Smooth muscle cell (in vitro differentiated cells): ENCODE measurements at regions not wholly inside any gene's neighbourhood (a gene's known extent, or its start where the extent isn't known, plus 50 kb on each side); places are given as distances from the start of the nearest gene placed in this dataset.
"Not testable (repeated sequence)": the region's sequence is repeated elsewhere in the genome, so short reads cannot be mapped to it uniquely, and the experiment has no call there.

Source experiments
- DNase-seq: peaks from one replicate; lab custom pipeline; 2025; ENCODE audit not compliant: unreplicated experiment; lab: John Stamatoyannopoulos, UW
- H2AFZ ChIP-seq: fragments of 200-600 bp; sonication (generic); 2 replicates; pipeline ENCODE4 v1.6.0; 2016; ENCODE audit warnings: antibody characterized with exemption, low read depth, mild to moderate bottlenecking
- H3F3A ChIP-seq: fragments of 200-600 bp; sonication (generic); 2 replicates; pipeline ENCODE4 v1.6.0; 2017; ENCODE audit warnings: antibody characterized with exemption, low read depth
- H3K27ac ChIP-seq: fragments of 200-600 bp; sonication (generic); 2 replicates; pipeline ENCODE4 v1.5.1; 2016; ENCODE audit warnings: low read depth, mild to moderate bottlenecking
- H3K27me3 ChIP-seq: fragments of 200-600 bp; sonication (generic); 2 replicates; pipeline ENCODE4 v1.6.1; 2016; ENCODE audit warnings: low read depth, mild to moderate bottlenecking
- H3K36me3 ChIP-seq: fragments of 200-600 bp; sonication (generic); 2 replicates; pipeline ENCODE4 v1.5.1; 2016; ENCODE audit warnings: low read depth
- H3K4me1 ChIP-seq: fragments of 200-600 bp; sonication (generic); 2 replicates; pipeline ENCODE4 v1.5.1; 2016; ENCODE audit warnings: low read depth
- H3K4me2 ChIP-seq: fragments of 200-600 bp; sonication (generic); 2 replicates; pipeline ENCODE4 v1.6.0; 2016; ENCODE audit warnings: mild to moderate bottlenecking
- H3K4me3 ChIP-seq: fragments of 200-600 bp; sonication (generic); 2 replicates; pipeline ENCODE4 v1.5.1; 2016; ENCODE audit warnings: mild to moderate bottlenecking
- H3K79me2 ChIP-seq: fragments of 200-600 bp; sonication (generic); 2 replicates; pipeline ENCODE4 v1.6.0; 2016; ENCODE audit warnings: low read depth, mild to moderate bottlenecking
- H3K9ac ChIP-seq: fragments of 200-600 bp; sonication (generic); 2 replicates; pipeline ENCODE4 v1.6.0; 2016; ENCODE audit warnings: low read depth
- H3K9me3 ChIP-seq: fragments of 200-600 bp; sonication (generic); replicated peaks from 2 replicates; pipeline ENCODE4 v1.5.1; 2016; ENCODE audit warnings: low read depth
- H4K20me1 ChIP-seq: fragments of 200-600 bp; sonication (generic); 2 replicates; pipeline ENCODE4 v1.6.0; 2016; ENCODE audit warnings: low read depth
- WGBS: methylation state at CpG from one replicate; pipeline ENCODE4 v1.1.7; 2016; ENCODE audit warnings: low lambda C conversion rate; 5-methylcytosine and 5-hydroxymethylcytosine counted together
- TF ChIP-seq, protein P1 (sequence below): fragments of 200-600 bp; sonication (generic); IDR thresholded peaks from 2 replicates; pipeline ENCODE4 v1.5.1; 2017; ENCODE audit warnings: borderline replicate concordance, mild to moderate bottlenecking, antibody characterized with exemption; ENCODE audit not compliant: insufficient read depth, poor library complexity, severe bottlenecking

DNA sequence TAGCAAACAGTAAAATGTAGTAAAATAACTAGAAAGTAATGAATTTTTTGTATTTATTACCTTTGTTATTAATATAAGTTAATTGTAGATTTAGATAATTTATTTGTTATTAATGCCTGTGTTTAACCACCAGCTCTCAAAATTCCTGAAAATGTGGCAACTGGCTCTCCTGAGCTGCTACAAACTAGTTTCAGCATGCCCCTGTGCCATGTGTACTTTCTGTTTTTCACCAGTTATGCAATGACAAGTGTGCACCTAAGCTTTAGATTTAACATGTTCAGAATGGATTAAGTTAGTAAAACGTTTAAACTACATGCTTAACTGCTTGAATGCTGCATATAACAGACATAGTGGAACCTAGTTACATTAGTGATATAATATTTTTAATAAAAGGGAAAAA is 88.1 kb downstream of the POSTN start:
- Histone ChIP-seq H3K36me3 (no peaks in the 10 kb centered on the region), H3K4me1 (no peaks in the 10 kb centered on the region), H3K9me3 (no peaks in the 10 kb centered on the region), H3K4me2 (no peak overlapping the region), H3K9ac (no peak overlapping the region), H3K27me3 (no peaks in the 10 kb centered on the region), H3F3A (no peaks in the 10 kb centered on the region), H3K27ac (no peak overlapping the region), H3K79me2 (no peaks in the 10 kb centered on the region), H4K20me1 (no peaks in the 10 kb centered on the region), H3K4me3 (no peak overlapping the region), H2AFZ (no peak overlapping the region)
- TF ChIP-seq, protein P1, sequence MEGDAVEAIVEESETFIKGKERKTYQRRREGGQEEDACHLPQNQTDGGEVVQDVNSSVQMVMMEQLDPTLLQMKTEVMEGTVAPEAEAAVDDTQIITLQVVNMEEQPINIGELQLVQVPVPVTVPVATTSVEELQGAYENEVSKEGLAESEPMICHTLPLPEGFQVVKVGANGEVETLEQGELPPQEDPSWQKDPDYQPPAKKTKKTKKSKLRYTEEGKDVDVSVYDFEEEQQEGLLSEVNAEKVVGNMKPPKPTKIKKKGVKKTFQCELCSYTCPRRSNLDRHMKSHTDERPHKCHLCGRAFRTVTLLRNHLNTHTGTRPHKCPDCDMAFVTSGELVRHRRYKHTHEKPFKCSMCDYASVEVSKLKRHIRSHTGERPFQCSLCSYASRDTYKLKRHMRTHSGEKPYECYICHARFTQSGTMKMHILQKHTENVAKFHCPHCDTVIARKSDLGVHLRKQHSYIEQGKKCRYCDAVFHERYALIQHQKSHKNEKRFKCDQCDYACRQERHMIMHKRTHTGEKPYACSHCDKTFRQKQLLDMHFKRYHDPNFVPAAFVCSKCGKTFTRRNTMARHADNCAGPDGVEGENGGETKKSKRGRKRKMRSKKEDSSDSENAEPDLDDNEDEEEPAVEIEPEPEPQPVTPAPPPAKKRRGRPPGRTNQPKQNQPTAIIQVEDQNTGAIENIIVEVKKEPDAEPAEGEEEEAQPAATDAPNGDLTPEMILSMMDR: no peak
- no peak for DNase-seq
- 69% methylated on average over 1 of the region's 1 CpG for WGBS

DNA sequence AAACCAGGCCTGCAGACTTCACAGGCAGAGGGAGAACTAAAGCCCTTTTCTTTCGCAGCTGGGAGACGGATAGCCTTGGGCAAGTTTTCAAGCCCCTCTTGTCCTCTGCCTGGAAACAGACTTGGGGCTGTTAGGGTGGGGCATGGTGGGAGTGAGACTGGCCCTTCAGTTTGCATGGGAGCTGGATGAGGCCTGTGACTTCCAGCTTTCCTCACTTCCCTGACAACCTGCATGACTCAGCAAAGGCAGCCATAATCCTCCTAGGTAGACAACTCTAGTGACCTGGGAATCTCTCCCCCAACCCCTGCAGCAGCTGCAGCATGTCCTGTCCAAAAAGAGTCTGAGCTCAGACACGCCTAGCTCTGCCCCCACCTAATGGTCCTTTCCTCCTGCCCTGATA is 93.0 kb downstream of the POSTN start:
- no peak overlapping the region for H2AFZ ChIP-seq
- H3K4me3 ChIP-seq: no peak overlapping the region
- TF ChIP-seq, protein P1: no peak
- no peak overlapping the region for H3K27ac ChIP-seq
- 100% methylated on average over 3 of the region's 3 CpGs for WGBS
- H3K79me2 ChIP-seq: no peaks in the 10 kb centered on the region
- no peaks in the 10 kb centered on the region for H3K36me3 ChIP-seq
- no peaks in the 10 kb centered on the region for H4K20me1 ChIP-seq
- H3K9me3 ChIP-seq: no peaks in the 10 kb centered on the region
- DNase-seq: no peak
- no peaks in the 10 kb centered on the region for H3F3A ChIP-seq
- H3K27me3 ChIP-seq: no peaks in the 10 kb centered on the region
- H3K4me1 ChIP-seq: no peaks in the 10 kb centered on the region
- H3K4me2 ChIP-seq: no peak overlapping the region
- no peak overlapping the region for H3K9ac ChIP-seq

DNA sequence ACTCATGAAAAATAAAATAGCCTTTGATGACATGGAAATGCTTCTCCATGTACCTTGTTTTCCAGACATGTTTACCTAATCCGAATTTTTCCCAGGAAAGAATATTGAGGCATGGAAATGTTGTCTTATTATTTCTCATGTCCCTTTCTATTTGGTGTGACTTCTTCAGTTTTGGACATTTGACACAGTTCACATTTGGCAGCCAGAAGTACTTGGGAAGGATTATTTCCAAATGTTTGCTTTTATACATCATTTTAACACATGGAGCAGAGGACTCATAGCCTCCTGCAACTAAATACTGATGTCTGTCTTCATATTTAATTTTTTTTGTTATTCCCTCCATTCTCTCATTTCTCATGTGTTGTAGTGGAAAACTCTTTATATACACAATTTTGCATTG is 94.3 kb downstream of the POSTN start:
- Histone ChIP-seq H3K4me2 (no peak overlapping the region), H3K4me1 (no peaks in the 10 kb centered on the region), H3K27ac (no peak overlapping the region), H3K4me3 (no peak overlapping the region), H3K36me3 (no peaks in the 10 kb centered on the region), H3K27me3 (no peaks in the 10 kb centered on the region), H3K9me3 (no peaks in the 10 kb centered on the region), H3K9ac (no peak overlapping the region), H3F3A (no peaks in the 10 kb centered on the region), H4K20me1 (no peaks in the 10 kb centered on the region), H2AFZ (no peak overlapping the region), H3K79me2 (no peaks in the 10 kb centered on the region)
- TF ChIP-seq, protein P1: no peak
- 88% methylated on average over 1 of the region's 1 CpG for WGBS
- DNase-seq: no peak

DNA sequence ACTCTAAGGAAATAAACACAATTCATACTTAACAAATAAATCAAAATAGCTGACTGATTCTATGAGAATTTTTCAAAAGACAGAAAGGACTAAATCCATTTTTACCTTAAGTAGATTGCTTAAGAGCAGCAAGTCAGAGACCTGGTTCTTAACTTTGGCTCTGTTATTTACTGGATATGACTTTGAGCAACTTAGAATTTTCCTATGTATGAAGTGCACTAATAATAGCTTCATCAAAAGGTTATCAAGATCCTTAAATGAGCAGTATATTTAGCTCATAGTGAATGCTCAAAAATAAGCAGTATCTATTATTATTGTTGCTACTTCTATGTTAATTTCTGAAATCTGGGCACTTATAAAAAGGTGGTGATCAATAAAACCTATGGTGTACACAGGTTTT is 95.3 kb downstream of the POSTN start:
- Histone ChIP-seq H3K27me3 (no peaks in the 10 kb centered on the region), H3K4me2 (no peak overlapping the region), H4K20me1 (no peaks in the 10 kb centered on the region), H3K9me3 (no peaks in the 10 kb centered on the region), H3K9ac (no peak overlapping the region), H3K79me2 (no peaks in the 10 kb centered on the region), H3K36me3 (no peaks in the 10 kb centered on the region), H2AFZ (no peak overlapping the region), H3F3A (no peaks in the 10 kb centered on the region), H3K4me3 (no peak overlapping the region), H3K4me1 (no peaks in the 10 kb centered on the region), H3K27ac (no peak overlapping the region)
- TF ChIP-seq, protein P1: no peak
- DNase-seq: no peak

DNA sequence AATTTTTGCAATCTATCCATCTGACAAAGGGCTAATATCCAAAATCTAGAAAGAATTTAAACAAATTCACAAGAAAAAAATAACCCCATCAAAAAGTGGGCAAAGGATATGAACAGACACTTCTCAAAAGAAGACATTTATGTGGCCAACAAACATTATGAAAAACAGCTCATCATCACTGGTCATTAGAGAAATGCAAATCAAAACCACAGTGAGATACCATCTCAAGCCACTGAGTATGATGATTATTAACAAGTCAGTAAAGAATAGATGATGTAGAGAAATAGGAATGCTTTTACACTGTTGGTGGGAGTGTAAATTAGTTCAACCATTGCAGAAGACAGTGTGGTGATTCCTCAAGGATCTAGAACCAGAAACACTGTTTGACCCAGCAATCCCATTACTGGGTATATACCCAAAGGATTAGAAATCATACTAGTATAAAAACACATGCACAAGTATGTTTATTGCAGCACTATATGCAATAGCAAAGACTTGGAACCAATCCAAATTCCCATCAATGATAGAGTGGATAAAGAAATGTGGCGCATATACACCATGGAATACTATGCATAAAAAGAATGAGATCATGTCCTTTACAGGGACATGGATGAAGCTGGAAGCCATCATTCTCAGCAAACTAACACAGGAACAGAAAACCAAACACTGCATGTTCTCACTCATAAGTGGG is 96.1 kb downstream of the POSTN start:
- H3K27me3 ChIP-seq, DNase-seq, H3K79me2 ChIP-seq, H3F3A ChIP-seq, H3K4me3 ChIP-seq, H2AFZ ChIP-seq, H3K9me3 ChIP-seq, H3K4me2 ChIP-seq, H3K4me1 ChIP-seq, H3K27ac ChIP-seq, H4K20me1 ChIP-seq, H3K9ac ChIP-seq, H3K36me3 ChIP-seq: not testable (repeated sequence)
- WGBS: 92% methylated on average over 1 of the region's 1 CpG
